Osteoblast (primary cell): ENCODE measurements at regions not wholly inside any gene's neighbourhood (a gene's known extent, or its start where the extent isn't known, plus 50 kb on each side); places are given as distances from the start of the nearest gene placed in this dataset.

Source experiments
- DNase-seq: peaks from one replicate; pipeline ENCODE4 v3.0.0; 2011; ENCODE audit warnings: low spot score, mixed read lengths; ENCODE audit not compliant: insufficient read length; ENCODE audit errors: missing footprints
- H2AFZ ChIP-seq: 2 replicates; pipeline ENCODE4 v1.6.0; 2011; ENCODE audit warnings: mild to moderate bottlenecking, low read length
- H3K27ac ChIP-seq: 2 replicates; pipeline ENCODE4 v1.5.1; 2011; ENCODE audit warnings: mild to moderate bottlenecking, low read depth, low read length, moderate library complexity
- H3K27me3 ChIP-seq: 2 replicates; pipeline ENCODE4 v1.6.0; 2012; ENCODE audit warnings: mild to moderate bottlenecking, control low read depth, inconsistent platforms, low read length, moderate library complexity; ENCODE audit not compliant: insufficient read depth
- H3K36me3 ChIP-seq: 2 replicates; pipeline ENCODE4 v1.5.1; 2011; ENCODE audit warnings: mild to moderate bottlenecking, low read length, control low read depth, moderate library complexity; ENCODE audit not compliant: insufficient read depth
- H3K4me1 ChIP-seq: 2 replicates; pipeline ENCODE4 v1.5.1; 2011; ENCODE audit warnings: mild to moderate bottlenecking, low read length, control low read depth, moderate library complexity; ENCODE audit not compliant: insufficient read depth
- H3K4me2 ChIP-seq: 2 replicates; pipeline ENCODE4 v1.6.0; 2011; ENCODE audit warnings: mild to moderate bottlenecking, low read length; ENCODE audit not compliant: insufficient read depth
- H3K4me3 ChIP-seq: fragments of 200-600 bp; sonication (generic); 3 replicates; pipeline ENCODE4 v1.5.1; 2012; ENCODE audit warnings: mild to moderate bottlenecking, low read length, inconsistent platforms; ENCODE audit not compliant: insufficient read depth
- H3K79me2 ChIP-seq: 2 replicates; pipeline ENCODE4 v1.6.0; 2012; ENCODE audit warnings: mild to moderate bottlenecking, low read length, control low read depth, inconsistent platforms; ENCODE audit not compliant: insufficient read depth
- H3K9me3 ChIP-seq: 2 replicates; pipeline ENCODE4 v1.5.1; 2011; ENCODE audit warnings: low read depth, low read length, control low read depth
- H4K20me1 ChIP-seq: 2 replicates; pipeline ENCODE4 v1.6.0; 2012; ENCODE audit warnings: mild to moderate bottlenecking, low read length, control low read depth; ENCODE audit not compliant: insufficient read depth
- TF ChIP-seq, protein P1 (sequence below): IDR thresholded peaks from 2 replicates; pipeline ENCODE4 v1.5.1; 2011; ENCODE audit warnings: mild to moderate bottlenecking, low read depth, low read length, moderate library complexity; ENCODE audit errors: extremely low read depth

- Histone ChIP-seq H2AFZ (no peak overlapping the region), H3K4me2 (no peak overlapping the region), H4K20me1 (no peaks in the 10 kb centered on the region), H3K4me1 (peaks cover 14% of the 10 kb centered on the region), H3K27me3 (no peaks in the 10 kb centered on the region), H3K4me3 (no peak overlapping the region), H3K79me2 (no peaks in the 10 kb centered on the region), H3K9me3 (no peaks in the 10 kb centered on the region), H3K36me3 (no peaks in the 10 kb centered on the region), H3K27ac (no peak overlapping the region)
- no peak for DNase-seq
- TF ChIP-seq, protein P1, sequence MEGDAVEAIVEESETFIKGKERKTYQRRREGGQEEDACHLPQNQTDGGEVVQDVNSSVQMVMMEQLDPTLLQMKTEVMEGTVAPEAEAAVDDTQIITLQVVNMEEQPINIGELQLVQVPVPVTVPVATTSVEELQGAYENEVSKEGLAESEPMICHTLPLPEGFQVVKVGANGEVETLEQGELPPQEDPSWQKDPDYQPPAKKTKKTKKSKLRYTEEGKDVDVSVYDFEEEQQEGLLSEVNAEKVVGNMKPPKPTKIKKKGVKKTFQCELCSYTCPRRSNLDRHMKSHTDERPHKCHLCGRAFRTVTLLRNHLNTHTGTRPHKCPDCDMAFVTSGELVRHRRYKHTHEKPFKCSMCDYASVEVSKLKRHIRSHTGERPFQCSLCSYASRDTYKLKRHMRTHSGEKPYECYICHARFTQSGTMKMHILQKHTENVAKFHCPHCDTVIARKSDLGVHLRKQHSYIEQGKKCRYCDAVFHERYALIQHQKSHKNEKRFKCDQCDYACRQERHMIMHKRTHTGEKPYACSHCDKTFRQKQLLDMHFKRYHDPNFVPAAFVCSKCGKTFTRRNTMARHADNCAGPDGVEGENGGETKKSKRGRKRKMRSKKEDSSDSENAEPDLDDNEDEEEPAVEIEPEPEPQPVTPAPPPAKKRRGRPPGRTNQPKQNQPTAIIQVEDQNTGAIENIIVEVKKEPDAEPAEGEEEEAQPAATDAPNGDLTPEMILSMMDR, result no peak
These were observed 132.2 kb upstream of the CDH4 start for GRCh38 chr20:61119794-61120410.

DNA sequence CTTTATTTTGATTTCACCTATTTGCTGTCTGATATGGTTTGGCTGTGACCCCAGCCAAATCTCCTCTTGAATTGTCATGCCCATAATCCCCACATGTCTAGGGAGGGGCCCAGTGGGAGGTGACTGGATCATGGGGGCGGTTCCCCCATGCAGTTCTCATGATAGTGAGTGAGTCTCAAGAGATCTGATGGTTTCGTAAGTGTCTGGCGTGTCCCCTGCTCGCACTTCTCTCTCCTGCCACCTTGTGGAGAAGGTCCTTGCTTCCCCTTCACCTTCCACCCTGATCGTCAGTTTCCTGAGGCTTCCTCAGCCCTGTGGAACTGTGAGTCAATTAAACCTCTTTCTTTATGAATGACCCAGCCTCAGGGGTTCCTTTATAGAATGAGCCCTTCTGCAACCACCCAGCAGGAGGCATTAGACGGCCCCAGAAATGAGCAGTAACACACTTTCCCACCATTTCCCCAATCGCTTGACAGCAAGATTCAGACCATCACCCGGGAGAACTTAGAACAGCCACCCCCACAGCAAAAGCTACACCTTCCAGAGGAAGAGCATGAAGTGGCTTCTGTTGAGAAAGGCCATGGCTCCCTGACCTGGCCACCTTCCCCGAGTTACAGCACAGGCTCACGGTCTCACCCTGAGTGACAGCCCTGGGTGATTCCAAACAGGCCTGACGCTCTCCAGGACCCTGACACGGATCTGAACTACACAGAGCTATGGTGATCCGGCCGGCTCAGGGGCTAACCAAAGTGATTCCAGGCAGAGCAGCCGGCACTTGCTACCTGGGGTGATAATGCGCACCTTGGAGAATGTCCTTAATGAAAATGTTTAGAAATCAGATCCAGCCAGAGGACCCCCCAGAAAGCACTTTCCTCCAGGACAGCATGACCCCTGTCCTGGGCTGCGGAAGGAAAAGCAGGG is 131.2 kb upstream of the CDH4 start:
- Histone ChIP-seq H3K36me3 (no peaks in the 10 kb centered on the region), H3K79me2 (no peaks in the 10 kb centered on the region), H3K9me3 (no peaks in the 10 kb centered on the region), H3K27ac (no peak overlapping the region), H3K4me2 (no peak overlapping the region), H2AFZ (no peak overlapping the region), H3K27me3 (no peaks in the 10 kb centered on the region), H3K4me3 (no peak overlapping the region), H3K4me1 (peaks cover 14% of the 10 kb centered on the region), H4K20me1 (no peaks in the 10 kb centered on the region)
- TF ChIP-seq, protein P1, result peak; percentile 61
- DNase-seq, result no peak

DNA sequence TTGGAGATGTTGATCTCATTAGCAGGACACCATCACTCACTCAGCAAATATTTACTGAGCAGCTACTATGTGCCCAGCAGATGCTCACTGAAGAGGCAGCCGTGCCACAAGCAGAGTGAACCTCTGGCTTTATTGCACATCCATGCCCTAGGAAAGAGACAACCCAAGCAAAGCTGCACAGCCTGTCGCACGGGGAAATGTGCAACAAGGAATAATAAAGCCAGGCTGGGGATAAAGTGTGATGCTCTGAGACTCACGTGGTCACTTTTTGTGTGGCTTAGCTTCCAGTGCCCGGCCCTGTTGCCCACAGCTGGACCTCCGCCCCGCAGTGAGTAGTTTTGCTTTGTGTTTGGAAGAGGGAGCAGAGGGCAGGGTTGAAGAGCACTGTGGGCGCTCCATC is 130.4 kb upstream of the CDH4 start:
- no peaks in the 10 kb centered on the region for H3K9me3 ChIP-seq
- H2AFZ ChIP-seq, result no peak overlapping the region
- H3K36me3 ChIP-seq, result no peaks in the 10 kb centered on the region
- no peak overlapping the region for H3K4me3 ChIP-seq
- H3K4me2 ChIP-seq, result no peak overlapping the region
- no peaks in the 10 kb centered on the region for H3K27me3 ChIP-seq
- H3K27ac ChIP-seq, result no peak overlapping the region
- H3K4me1 ChIP-seq, result peaks cover 14% of the 10 kb centered on the region
- TF ChIP-seq, protein P1, result no peak
- no peaks in the 10 kb centered on the region for H3K79me2 ChIP-seq
- no peak for DNase-seq
- no peaks in the 10 kb centered on the region for H4K20me1 ChIP-seq

DNA sequence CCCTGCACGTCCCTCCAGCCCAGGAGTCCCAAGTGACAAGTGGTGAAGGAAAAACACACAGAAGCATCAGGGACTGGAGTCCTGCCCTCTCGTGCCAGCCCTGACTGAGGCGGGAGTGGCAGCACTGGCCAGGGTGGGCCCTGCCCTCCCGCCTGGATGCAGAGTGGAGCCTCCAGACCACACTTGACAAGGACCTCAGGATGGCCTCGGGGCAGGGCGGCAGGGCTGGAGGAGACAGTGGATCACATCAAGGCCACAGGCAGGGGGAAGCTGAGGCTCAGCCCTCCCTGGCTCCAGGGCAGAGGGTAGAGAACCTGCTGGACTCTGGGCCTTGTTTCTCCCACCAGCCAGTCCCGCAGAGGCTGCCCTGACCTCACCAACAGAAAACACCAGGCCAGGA is 128.8 kb upstream of the CDH4 start:
- H3K27ac ChIP-seq, result no peak overlapping the region
- H2AFZ ChIP-seq, result no peak overlapping the region
- H3K4me1 ChIP-seq, result peaks cover 7% of the 10 kb centered on the region
- TF ChIP-seq, protein P1, result no peak
- no peaks in the 10 kb centered on the region for H3K27me3 ChIP-seq
- DNase-seq, result no peak
- H4K20me1 ChIP-seq, result no peaks in the 10 kb centered on the region
- H3K4me3 ChIP-seq, result no peak overlapping the region
- H3K79me2 ChIP-seq, result no peaks in the 10 kb centered on the region
- no peak overlapping the region for H3K4me2 ChIP-seq
- H3K9me3 ChIP-seq, result no peaks in the 10 kb centered on the region
- no peaks in the 10 kb centered on the region for H3K36me3 ChIP-seq
